NCI-H2227 (cell line): ENCODE measurements at regions not wholly inside any gene's neighbourhood (a gene's known extent, or its start where the extent isn't known, plus 50 kb on each side); places are given as distances from the start of the nearest gene placed in this dataset.
A peak's percentile ranks its signal among the peaks of the same experiment; 100 is the strongest.
"Not testable (repeated sequence)": the region's sequence is repeated elsewhere in the genome, so short reads cannot be mapped to it uniquely, and the experiment has no call there.

Experiments used
- DNase-seq: peaks from one replicate; lab custom pipeline; 2025; ENCODE audit not compliant: unreplicated experiment; lab: John Stamatoyannopoulos, UW

DNA sequence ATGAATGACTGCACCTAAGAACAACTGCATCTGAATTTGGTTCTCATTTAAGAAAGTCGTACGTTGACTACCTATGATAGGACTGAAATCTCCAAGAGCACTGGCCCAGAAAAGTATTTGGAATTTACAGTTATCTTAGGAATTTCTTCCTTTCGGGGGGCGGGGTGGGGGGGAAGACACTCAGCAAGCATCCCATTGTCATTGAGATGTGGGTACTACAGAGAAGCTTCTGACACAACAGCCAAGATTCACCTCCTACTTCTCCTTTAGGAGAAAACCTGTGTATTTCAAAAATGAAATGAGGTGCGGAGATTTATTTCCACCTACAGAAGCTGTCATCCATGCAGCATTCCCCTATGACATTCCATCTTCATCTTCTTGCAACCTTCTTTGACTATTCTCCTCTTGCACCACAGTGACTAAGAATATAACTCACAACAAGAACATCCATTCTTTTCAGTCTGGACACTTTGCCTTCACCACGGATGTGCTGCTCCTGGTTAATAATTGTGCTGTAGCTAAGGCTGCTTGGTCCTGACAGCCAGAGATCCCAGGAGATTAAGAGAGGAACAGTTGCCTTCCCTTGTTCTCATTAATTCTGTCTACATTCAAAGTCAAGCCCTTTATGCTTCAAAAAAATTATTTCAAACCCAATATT is 98.4 kb upstream of the FRMD4A start:
- DNase-seq, result no peak

DNA sequence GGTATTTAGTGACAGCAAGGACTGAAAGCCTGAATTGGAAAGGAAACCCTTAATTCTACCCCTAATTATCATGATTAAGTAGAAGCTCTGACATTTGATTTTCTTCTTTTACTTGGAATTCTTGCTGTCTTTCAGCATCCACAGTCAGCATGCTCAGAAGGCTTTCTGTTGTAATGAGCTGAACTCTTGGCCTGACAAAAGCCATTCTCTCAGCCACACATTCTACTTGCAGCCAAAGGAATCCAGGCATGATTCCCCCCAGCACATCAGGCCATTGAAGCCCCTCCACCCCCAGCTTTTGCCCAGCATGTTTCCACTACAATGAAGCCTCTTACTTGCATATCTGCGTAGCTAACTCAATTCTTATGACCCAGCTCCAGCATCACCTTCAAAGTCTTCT is 94.3 kb upstream of the FRMD4A start:
- no peak for DNase-seq

DNA sequence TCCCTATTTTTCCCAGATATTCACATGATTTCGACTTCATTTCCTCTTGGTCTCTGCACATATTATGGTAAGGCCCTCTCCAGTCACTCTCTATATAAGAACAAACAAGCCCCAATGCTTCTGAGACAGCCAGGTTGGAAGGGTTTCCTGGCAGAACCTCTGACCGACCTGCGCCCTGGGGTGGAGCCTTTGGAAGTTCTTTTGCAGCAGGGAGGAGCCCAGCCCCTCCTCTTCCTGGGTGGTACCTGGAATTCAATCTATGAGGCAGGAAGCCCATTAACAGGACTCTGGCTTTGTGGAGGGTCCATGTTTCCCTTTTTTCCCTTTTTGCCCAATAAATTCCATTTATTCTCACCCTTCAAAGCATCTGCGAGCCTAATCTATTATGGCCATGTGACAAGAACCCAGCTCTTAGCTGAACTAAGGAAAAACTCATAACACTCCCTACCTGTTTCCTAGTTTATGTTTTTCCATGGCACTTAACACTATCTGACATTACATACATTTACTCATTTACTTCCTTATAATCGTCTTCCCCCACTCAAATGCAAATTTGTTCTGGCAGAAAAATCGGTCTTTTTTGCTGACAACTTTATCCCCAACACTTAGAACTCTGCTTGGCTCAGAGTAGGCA is 92.5 kb upstream of the FRMD4A start:
- DNase-seq, result no peak

DNA sequence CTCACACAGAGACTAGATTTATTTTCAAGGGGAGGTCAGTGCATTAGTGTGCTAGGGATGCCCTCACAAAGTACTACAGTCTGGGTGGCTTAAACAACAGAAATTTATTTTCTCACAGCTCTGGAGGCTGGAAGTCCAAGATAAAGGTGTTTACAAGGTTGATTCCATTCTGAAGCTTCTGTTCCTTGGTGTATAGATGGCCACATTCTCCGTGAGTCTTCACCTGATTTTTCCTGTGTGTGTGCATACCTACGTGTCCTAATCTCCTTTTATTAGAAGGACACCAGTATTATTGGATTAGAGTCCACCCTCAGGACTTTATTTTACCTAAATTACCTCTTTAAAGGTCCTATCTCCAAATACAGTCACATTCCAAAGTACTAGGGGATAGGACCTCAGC is 91.7 kb upstream of the FRMD4A start:
- DNase-seq, result no peak

DNA sequence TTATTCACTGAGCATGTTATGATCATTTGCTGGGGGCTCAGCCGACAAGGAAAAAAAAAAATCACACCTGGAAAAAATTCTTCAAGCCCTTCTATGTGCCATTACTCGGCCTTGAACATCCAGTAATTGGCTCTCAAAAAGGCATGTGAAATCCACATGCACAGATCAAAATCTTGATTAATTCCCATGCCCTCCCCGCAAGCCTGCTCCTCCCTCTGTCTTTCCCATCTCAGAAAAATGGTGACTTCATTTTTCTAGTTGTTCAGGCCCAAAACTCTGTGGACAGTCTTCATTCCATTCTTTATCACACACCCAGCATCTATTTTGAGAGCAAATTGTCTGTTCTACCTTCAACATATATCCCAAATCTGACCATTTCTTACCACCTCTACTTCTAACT is 91.2 kb upstream of the FRMD4A start:
- no peak for DNase-seq

DNA sequence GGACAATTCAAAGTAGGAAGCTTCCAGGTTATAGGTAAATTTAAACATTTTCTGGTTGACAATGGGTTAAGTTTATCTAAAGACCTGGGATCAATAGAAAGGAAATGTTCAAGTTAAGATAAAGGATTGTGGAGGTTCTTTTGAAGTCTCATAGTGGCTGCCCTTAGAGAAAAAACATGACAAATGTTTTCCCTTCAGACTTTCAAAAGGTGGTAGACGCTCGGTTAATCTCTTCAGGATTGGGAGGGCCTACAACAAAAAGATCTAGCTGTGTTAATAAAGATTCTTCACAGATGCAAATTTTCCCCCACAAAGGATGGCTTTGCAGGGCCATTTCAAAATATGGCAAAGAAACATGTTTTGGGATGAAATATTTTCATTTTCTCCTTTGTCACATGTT is 86.6 kb upstream of the FRMD4A start:
- not testable (repeated sequence) for DNase-seq

DNA sequence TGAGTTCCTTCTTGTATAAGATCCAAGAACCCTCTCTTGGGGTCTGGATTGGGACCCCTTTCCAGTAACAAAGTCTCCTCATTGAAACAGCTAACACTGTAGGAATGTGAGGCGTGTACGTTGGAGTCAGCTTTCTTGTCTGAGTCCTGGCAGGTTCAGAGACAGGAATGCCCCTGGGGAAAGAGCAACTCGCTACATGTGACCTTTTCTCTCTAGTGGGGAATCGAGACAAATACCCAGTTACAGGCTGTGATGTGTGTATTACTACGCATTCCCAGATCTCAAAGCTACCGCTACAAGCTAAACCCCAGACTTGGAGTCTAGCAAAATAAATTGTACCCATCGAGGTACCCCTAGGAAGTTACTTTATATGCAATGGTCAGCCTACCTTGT is 85.6 kb upstream of the FRMD4A start:
- no peak for DNase-seq

DNA sequence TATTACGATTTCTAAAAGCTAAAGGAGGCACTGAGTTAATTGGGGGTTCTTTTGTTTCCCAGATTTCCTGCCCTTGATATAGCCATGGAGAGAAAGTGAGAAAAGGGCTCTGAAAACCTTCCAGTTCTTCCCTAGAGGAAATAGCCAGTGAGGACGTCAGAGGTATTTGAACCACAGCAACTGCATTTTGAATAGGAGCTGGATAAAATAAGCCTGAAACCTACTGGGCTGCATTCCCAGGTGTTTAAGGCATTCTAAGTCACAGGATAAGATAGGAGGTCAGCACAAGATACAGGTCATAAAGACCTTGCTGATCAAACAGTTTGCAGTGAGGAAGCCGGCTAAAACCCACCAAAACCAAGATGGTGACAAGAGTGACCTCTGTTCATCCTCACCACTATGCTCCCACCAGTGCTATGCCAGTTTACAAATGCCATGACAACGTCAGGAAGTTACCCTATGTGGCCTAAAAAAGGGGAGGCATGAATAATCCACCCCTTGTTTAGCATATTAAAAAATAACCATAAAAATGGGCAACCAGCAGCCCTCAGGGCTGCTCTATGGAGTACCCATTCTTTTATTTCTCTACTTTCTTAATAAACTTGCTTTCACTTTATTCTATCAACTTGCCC is 85.1 kb upstream of the FRMD4A start:
- no peak for DNase-seq

DNA sequence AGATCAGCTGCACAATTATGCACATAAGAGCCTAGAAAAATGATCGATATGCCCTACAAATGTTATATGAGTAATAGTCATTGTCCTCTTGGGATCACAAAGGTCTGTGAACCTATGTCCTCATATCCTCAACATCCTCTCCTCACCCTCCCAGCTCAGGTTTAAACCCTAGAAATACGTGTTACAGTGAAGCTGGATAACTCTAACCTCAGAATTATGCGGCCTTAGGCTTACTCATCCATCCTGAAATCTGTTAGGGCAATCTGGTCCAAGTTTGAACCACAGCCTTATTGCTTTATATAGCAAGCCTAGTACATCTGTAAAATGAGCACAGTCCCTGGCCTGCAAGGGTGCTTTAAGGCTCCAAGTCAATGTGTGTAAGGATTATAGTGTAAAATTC is 84.2 kb upstream of the FRMD4A start:
- no peak for DNase-seq

DNA sequence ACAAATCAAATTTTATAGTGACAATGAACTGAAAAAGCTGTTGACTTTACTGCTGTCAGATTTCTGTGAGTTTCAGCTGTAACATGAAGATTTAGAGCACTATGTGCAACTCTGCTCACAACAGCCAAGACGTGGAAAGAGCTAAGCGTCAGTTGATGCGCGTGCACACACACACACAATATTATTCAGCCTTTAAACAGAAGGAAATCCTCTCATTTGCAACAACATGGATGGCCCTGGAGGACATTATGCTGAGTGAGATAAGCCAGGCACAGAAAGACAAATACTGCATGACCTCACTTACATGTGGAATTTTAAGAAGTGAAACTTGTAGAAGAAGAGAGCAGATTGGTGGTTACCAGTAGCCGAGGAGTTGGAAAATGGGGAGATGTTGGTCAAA is 82.8 kb upstream of the FRMD4A start:
- DNase-seq, result no peak

DNA sequence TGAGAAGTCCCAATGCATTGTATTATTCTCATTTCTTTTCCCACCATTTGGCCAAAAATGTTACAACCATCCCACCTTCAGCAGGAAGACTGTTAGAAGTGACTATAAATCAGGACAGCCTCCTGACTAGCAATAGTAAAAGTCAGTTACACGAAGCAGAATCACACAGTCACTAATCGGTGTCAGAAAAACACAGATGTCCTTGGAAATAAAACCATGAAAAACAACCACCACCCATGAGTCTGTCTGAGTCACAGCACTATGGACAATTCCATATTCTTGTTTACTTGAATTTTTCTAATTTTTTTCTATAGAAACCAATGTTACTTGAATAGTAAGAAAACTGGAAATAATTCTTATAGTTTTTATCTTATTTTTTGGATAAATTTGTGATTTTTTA is 81.9 kb upstream of the FRMD4A start:
- no peak for DNase-seq

DNA sequence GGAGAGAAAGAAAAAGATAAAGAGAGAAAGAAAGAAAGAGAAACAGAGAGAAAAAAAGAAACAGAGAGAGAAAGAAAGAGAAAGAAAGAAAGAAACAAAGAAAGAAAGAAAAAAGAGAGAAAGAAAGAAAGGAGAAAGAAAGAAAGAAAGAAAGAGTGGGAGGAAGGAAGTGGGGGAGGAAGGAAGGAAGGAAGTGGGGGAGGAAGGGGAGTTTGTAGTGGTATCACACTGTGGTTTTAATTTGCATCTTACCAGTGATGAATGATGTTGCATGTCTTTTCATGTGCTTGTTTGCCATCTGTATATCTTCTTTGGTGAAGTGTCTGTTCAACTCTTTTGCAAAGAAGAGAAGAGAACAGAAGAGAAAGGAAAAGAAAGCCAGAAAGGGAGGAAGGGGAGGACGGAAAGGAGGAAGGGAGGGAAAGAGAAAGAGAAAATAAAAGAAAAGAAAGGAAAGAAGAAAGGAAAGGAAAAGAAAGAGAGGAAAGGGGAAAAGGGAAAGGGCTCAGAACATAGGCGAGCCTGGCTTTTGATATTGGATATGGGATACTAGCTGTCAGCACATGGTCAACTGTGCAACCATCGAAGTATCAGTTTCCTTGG is 79.2 kb upstream of the FRMD4A start:
- DNase-seq, result no peak

DNA sequence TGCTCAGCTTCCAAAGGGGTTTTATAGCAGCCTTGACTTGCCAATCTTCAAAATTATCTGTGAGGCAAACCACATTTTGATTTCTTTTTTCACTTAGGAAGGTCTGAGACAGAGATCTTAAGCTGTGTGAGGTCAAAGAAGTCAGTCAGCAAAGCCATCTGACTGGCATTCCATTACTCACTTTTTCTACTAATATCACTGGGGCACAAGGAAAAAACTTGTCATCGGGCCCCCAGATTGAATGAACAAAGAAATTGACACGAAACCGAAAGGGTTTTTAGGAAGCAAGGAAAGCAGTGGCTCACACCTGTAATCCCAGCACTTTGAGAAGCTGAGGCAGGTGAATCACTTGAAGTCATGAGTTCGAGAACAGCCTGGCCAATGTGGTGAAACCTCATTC is 78.5 kb upstream of the FRMD4A start:
- no peak for DNase-seq

DNA sequence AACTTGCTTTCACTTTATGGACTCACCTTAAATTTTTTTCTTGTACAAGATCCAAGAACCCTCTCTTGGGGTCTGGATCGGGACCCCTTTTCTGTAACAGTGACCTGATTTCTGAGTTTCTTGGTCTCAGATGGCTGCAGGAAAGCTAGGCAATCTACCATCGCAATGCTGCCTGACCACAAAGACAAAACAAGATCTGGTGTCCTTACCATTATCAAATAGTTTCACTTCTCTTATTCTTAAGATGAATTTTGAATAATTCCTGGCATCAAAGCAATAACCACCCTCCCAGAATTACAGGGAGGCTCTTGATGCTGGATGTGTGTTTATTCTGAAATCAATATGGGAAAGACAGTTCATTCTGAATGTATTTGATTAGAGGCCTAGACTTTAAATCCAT is 77.4 kb upstream of the FRMD4A start:
- DNase-seq, result no peak

DNA sequence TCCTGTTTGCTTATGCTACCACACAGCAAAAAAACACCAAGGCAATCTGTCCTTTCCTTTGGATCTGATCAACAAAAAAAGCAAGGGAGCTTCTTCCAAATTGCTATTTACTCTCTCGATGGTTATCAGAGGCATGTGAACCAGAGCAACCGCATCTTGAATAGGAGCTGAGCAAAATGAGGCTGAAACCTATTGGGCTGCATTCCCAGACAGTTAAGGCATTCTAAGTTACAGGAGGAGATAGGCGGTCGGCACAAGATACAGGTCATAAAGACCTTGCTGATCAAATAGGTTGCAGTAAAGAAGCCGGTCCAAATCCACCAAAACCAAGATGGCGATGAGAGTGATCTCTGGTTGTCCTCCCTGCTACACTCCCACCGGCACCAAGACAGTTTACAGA is 76.8 kb upstream of the FRMD4A start:
- DNase-seq, result no peak

DNA sequence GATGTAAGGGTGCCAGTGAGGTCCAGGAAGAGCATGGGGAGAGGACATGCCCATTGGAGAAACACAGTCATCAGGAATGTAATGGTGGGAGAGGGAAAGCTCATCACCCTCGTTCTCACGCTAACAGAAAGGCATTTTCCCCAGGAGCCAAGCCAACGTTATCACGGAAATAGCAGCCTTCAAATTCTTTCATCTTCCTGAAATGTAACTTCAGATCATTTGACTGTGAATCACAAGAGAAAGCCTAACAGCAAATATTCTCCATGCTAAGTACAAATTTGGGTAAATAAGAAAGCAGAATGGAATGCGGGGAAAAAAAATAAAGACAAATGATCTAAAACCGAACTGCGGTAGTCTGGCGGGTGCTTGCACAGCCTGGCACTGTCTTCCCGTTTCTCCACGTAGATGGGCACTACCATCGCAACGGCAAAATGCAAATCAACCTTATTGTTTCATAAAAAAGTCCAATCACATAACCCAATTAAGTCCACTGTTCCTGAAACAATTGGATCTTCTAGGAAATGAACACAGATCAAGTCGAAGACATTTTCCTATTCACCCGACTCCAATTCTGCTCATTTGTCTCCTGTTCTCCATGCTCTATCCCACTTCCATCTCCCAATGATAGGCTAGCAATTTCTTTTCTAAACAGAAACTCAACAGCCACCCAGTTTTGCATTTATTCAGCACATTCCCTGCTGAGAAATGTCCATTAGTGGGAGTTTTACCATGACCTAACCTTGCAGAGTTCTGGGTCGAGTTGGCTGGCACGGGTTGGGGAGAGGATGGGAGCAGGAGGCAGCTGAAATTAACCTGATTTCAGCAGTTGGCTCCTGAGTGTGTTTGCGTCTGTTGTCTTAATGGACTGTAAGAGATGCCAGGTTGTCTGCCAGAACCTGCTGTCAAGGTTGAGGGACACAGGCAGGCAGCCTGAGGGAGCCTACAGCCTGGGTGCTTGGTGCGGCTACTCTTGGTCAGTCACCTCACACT is 74.6 kb upstream of the FRMD4A start:
- no peak for DNase-seq

DNA sequence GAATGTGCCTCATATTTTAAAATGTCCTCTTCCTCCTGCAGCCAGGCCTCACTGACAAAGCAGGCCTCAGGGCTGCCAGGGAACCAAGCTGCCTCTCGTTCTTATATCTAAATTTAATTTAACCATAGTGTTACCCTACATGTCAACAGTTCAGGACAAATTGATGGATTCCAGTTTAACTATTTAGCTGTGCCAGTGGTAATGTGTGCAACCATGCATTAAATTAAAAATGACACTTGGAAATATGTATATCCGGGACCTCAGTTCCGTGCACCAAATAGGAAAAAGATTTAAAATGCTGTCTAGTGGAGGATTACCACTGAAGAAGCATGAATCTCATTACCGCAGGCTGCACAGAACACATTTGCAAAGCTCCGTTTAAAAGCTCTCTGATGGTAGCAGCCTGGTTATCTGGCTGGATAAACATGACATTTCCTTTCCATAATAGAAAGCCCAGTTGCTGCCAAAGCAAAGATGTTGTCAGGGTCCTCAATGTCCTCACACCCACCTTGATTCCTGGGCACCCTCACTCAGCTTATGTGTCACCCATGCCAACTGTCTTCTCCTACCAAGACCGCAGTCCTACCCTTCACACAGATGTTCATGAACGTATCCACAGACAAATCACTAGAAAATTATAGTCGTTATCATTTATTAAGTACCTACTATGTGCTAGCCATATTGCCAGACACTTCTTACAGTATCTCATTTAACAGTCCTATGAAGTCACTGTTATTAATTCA is 73.3 kb upstream of the FRMD4A start:
- no peak for DNase-seq

DNA sequence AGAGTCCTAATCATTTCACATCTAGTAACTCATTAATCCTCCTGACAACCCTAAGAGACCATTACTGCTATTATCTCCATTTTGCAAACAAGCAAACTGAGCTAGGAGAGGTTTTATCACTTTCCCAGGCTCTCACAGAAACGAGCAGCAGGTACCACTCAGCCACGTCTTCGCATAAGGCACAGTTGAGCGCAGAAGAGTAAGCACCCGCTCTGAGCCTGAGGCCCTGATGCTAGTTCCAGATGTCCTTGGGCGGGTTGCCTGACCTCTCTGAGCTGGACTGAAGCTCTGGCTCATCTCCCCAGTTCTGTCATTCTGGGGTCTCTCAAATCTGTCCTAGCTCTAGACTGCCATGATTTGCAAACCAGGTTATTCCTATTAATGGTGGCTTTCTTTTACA is 72.6 kb upstream of the FRMD4A start:
- DNase-seq, result no peak

DNA sequence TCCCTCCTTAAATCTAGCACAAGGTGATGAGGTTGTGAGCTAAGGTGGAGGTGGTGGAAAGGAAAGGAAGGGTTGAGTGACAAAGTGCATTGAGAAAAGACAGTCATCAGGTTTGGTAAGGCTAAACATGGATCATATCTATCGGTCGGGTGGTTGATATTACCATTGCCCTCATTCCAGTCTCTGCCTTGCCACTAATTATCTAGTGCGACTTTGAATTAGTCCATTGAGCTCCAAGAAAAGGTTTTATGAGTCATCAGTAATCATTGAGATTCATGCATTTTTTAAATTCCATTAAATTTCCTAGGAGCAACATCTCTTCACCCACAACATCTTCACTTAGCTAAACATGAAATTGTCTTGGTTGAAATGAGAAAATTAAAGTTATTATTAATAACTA is 68.9 kb upstream of the FRMD4A start:
- DNase-seq, result no peak

DNA sequence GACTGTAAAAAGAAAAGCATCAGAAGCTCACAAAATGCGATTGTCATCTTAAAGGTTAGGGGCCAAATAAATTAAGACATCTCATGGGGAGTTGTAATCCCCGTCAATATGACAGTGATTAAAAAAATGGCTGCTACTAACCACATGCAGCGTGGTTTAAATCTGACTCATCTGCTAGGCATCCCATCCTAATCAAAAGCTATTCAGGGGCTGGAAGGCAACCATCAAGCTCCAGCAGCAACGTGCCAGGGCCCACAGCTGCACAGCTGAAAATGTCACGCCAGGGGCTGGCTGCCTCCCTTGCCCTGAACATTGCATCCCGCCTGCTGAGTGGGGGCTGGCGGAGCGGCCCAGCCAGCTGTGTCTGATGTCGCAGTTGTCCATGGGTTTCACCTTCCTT is 66.3 kb upstream of the FRMD4A start:
- DNase-seq, result peak; percentile 31
